GM18870 (cell line): ENCODE measurements at regions not wholly inside any gene's neighbourhood (a gene's known extent, or its start where the extent isn't known, plus 50 kb on each side); places are given as distances from the start of the nearest gene placed in this dataset.
"Not testable (repeated sequence)": the region's sequence is repeated elsewhere in the genome, so short reads cannot be mapped to it uniquely, and the experiment has no call there.

Experiments
- ATAC-seq: cut with Tn5 transposase; IDR thresholded peaks from one replicate; pipeline ENCODE4 v1.9.1; 2021; ENCODE audit warnings: moderate library complexity; ENCODE audit not compliant: unreplicated experiment

DNA sequence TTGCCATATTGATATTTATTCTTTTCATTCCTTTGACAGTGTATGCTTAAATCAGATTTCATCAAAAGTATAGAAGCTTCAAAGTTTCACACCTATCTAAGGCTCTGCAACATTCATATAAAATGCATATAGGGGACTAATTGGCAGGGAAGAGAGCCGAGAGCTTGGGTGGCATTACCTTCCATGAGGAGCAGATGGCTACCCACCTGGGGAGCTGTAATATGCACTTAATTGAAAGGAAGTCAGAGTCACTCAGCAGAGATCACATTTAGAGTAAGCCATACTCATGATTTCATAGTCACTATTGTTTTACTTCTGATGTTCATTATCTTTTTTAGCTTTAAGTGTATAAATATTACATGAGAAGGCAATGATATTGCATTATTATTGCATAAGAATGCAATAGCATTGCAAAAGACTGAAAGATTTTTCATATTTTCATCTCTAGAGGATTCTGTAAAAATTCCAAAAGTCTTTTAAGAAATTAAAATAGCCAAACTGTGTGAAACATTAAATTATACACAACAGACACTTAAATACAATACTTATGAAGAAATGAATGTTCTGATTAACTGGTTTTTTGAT, 1305.2 kb downstream of the EPHA7 start:
- ATAC-seq, result no peak

GRCh38 chr6:92111386-92111785, 1308.0 kb downstream of the EPHA7 start:
- no peak for ATAC-seq

GRCh38 chr6:92110403-92110802, 1309.0 kb downstream of the EPHA7 start:
- ATAC-seq, result no peak

- no peak for ATAC-seq
Observed at GRCh38 chr6:92109956-92110355, 1309.4 kb downstream of the EPHA7 start.

DNA sequence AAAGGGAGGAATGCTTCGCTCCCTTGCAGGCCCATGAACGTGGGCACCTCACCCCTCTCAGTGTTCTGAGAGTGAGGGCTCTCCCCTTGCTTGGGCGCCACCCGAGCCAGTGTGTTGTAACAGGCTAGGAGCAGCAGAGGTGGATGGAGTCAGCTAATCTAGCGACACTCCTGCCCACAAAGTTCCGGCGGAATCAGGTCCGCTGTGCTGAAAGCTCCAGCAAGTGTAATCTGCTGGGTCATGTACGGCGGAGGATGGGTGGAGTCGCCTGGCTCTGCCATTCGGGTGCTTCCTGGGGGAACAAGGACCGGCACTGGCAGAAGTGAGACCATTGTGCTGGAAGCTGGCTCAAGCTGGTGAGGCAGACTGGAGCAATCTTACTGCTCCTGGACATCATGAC, 1310.1 kb downstream of the EPHA7 start:
- no peak for ATAC-seq

GRCh38 chr6:92086750-92087149, 1332.6 kb downstream of the EPHA7 start:
- ATAC-seq, result no peak

GRCh38 chr6:92083914-92084313, 1335.4 kb downstream of the EPHA7 start:
- not testable (repeated sequence) for ATAC-seq

DNA sequence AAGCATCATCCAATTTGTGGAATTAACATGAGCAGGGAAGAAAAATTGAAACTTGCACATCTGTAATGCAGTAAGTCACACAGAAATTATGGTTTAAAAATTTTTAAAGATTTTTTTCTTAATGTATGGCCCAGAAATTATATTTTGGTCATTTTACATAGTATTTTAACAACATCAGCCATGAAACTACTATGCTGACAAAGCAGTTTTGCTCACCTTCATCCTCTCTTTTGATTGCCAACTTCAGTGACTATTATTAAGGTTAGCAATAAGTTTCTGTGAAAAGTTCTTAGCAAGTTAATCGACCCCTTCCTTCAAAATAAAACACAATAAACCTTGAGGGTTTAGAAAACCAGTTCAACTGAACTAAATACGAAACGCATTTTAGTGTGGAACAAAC, 1347.0 kb downstream of the EPHA7 start:
- no peak for ATAC-seq

DNA sequence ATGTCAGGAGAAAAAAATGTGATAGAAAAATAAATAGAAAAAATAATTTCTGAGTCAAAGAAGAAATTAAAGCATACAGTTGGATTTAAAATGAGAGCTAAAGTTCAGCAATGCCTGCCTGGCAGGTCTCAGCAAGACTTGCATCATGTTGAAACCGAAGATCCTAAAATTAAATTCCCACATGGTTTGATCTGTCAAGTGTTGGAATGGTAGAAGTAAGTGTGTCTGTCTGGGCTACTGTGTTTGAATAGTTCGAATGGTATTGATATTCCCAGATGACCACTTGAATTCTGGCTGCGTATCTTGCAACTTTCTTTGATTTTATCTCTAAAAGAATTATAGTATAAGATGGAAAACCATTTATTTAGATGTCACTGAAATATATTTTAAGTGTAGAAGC, 1349.6 kb downstream of the EPHA7 start:
- no peak for ATAC-seq

GRCh38 chr6:92052513-92052912, 1366.8 kb downstream of the EPHA7 start:
- no peak for ATAC-seq

DNA sequence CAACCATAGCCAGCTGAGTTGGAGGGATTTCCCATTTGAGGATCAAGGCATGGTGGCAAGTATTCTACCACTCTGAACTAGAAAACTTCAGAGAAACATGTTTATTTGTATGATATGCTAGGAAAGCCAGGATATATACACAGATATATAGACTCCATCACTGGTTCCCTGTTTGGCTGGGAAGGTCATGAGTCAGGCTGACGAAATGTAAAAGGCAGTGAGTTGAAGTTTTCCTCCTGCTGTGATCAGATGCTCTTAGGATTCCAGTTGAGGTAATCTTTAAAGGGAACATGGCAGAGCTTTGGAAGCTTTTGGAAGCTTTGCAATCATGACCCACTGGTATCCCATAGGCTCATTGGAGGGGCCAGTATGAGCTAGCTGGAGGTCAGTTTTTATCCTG, 1369.1 kb downstream of the EPHA7 start:
- ATAC-seq, result no peak

GRCh38 chr6:92047860-92048259, 1371.5 kb downstream of the EPHA7 start:
- ATAC-seq, result no peak

- ATAC-seq, result no peak
Observed at GRCh38 chr6:92047152-92047850, 1372.1 kb downstream of the EPHA7 start.

- no peak for ATAC-seq
Observed at GRCh38 chr6:92044312-92044711, 1375.0 kb downstream of the EPHA7 start.

DNA sequence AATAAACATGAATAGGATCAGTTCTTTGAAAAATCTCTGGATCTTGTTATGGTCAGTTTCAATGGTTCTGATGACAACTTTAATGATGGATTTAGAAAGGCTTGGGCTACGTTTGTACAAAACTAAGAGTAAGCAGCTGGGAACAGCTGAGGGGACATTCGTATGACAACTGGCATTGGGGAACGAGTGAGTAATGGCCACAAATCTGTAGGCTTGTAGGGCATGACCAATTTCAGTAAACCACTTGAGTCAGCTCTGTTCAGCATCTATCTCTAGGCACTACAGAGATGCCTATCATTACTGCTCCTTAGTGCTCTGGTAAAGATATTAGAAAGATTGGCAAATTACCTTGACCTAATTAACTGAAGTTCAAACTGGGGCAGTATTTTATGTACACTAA, 1375.6 kb downstream of the EPHA7 start:
- no peak for ATAC-seq

DNA sequence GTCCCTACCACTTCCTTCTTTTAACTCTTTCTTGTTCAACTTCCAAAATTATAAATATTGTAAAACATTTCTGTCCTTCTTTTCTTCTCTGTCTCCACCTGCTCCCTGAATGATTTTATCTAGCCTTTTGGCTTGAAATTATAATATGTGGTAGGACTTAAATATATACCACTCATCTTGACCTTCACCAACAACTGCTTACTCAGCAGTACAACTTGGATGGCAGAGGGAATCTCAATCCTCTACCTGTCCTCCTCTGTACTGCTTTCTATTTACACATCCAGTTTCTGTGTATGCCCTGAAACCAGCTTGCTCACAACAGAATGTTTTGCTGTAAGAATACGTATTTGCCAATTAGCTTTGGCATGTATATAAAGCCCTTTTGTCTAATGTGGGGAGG, 1392.5 kb downstream of the EPHA7 start:
- no peak for ATAC-seq

- no peak for ATAC-seq
Observed at GRCh38 chr6:92024881-92025280, 1394.5 kb downstream of the EPHA7 start.

DNA sequence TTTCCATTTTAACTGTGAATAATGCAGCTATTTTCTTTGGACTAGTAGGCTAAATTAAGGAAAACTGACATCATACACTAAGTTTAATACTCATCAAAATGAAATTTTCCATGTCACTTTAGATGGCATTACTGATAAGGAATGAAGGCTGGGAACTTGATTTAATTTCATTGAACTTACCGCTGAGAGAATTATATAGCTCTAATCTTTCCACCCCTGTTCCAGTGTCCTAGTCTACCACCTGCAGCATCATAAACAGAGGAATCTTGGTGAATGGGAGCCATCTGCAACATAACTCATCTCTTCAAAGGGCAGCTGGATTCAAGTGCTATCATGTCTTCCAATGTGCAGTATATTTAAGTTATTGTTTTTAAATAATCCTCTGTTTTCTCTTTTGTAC, 1395.2 kb downstream of the EPHA7 start:
- no peak for ATAC-seq

DNA sequence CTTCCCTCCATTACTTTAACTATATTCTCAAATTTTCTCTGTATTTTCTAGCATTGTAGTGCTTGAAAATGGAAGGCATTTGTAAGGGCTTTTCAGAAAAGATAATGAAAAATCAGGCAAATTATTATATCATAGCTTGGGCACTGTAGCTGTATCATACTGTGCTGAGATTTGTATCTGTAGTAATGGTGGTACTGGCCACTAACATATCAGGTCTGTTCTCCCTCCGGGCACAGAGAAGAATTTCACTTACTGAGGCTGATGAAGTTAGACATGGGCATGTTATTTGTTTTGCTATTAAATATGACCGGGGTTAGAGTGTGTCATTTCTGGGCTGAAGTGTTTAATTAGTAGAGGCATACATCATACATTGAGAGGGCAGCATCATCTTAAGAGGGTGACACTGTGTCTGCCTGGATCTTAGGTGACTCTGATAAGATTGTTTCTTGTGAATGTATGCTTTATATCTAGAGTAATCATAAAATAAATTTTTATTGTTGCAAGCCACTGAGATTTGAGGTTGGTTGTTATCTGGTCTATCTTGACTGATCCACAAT, 1395.9 kb downstream of the EPHA7 start:
- ATAC-seq, result no peak

DNA sequence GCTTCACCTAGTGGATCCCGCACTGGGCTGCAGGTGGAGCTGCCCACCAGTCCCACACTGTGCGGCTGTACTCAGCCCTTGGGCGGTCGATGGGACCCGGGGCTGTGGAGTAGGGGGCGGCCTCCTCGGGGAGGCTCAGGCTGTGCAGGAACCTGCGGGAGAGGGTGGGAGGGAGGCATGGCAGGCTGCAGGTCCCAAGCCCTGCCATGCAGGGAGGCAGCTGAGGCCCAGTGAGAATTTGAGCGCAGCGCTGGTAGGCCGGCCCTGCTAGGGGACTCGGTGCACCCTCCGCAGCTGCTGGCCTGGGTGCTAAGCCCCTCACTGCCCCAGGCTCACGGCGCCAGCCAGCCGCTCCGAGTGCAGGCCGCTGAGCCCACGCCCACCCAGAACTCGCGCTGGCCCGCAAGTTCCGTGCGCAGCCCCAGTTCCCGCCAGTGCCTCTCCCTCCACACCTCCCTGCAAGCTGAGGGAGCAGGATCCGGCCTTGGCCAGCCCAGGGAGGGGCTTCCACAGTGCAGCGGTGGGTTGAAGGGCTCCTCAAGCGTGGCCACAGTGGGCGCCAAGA, 1407.6 kb downstream of the EPHA7 start:
- no peak for ATAC-seq

DNA sequence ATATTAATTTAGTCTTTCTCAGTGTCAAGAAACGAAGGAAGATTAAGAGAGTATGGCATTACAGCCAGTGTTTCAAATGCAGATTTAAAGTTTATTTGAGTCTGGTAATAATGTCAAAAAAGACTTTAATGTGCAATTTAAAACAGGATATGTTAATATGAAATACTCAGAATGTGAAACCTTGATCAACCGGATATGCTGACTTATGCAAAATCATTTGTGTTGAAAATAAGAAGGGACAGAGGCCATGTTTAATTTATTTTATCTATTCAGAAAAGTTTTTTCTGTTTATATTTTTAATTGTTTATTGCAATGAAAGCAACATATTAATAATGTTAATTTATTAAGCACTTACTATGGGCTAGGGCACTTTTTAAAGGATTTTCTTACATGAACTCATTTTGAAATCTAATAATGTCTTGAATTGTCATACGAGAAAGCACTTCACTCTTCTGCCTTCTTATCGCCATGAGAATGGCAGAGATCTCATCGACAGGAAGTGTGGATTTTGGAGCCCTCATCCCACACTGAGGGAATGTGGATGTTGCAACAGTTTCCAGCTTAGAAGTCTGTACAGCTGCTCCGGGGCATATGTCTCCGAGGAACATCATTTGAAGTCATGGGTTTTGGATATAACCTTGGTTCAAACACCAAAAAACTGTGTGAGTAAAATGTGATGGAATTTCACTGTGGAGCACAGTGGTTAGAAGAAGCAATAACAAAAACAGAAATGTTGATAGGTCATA, 1410.4 kb downstream of the EPHA7 start:
- no peak for ATAC-seq

GRCh38 chr6:92000112-92000511, 1413.2 kb upstream of the MAP3K7 start:
- ATAC-seq, result no peak
